ENCODE measurements at regions not wholly inside any gene's neighbourhood (a gene's known extent, or its start where the extent isn't known, plus 50 kb on each side); places are given as distances from the start of the nearest gene placed in this dataset.

DNA sequence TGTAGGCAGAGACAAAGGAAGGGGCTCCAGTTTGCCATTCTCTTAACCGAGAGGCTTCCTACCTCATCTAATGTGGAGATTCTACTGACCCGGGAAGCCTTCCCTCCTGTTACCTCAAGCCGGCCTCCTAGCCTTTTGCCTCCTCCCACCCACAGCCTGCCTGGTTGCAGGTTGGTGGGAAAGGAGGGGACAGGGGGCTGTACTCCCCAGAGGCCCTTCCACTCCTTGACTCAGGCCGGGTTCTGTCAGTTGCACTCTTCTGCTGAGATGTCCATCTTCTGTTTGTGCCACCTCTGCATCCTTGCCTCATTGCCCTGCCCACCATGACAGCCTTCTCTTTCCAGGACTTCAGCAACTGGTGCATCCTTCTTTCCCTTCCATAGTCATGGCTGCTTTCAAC lies 98.0 kb upstream of the SLC44A3 start:
- no peak overlapping the region for H3K4me3 ChIP-seq (ENCODE audit: low read depth in 1 of 3, low read length in 3 of 3)
- H3K9ac ChIP-seq (ENCODE audit: low read depth in 1 of 2, low read length in 2 of 2), result no peak overlapping the region
- H3K36me3 ChIP-seq (ENCODE audit: control insufficient read depth in 4 of 4, insufficient read depth in 3 of 4, low read depth in 1 of 4, low read length in 3 of 4), result no peaks in the 10 kb centered on the region
- no peaks in the 10 kb centered on the region for H3K9me3 ChIP-seq (ENCODE audit: control insufficient read depth in 4 of 4, low read length in 3 of 4)
- no peaks in the 10 kb centered on the region for H3K4me1 ChIP-seq (ENCODE audit: control insufficient read depth in 4 of 4, insufficient read depth in 4 of 4, low read length in 3 of 4)
- no peaks in the 10 kb centered on the region for H3K27me3 ChIP-seq (ENCODE audit: control insufficient read depth in 4 of 4, insufficient read depth in 4 of 4, low read length in 3 of 4)
- 86% methylated on average over 4 of the region's 4 CpGs for WGBS
- no peak for DNase-seq (ENCODE audit: low spot score)
- TF ChIP-seq SP1 (IDR thresholded peaks at IDR 0.05) (no peak), HNF4G (IDR thresholded peaks at IDR 0.05) (no peak), RAD21 (IDR thresholded peaks at IDR 0.05) (no peak), JUND (IDR thresholded peaks at IDR 0.05) (no peak), TAF1 (conservative IDR thresholded peaks at IDR 0.05) (no peak), RXRA (IDR thresholded peaks at IDR 0.05) (no peak), YY1 (IDR thresholded peaks at IDR 0.05) (no peak), FOXA1 (IDR thresholded peaks at IDR 0.05) (no peak)
- TF ChIP-seq, protein P1, sequence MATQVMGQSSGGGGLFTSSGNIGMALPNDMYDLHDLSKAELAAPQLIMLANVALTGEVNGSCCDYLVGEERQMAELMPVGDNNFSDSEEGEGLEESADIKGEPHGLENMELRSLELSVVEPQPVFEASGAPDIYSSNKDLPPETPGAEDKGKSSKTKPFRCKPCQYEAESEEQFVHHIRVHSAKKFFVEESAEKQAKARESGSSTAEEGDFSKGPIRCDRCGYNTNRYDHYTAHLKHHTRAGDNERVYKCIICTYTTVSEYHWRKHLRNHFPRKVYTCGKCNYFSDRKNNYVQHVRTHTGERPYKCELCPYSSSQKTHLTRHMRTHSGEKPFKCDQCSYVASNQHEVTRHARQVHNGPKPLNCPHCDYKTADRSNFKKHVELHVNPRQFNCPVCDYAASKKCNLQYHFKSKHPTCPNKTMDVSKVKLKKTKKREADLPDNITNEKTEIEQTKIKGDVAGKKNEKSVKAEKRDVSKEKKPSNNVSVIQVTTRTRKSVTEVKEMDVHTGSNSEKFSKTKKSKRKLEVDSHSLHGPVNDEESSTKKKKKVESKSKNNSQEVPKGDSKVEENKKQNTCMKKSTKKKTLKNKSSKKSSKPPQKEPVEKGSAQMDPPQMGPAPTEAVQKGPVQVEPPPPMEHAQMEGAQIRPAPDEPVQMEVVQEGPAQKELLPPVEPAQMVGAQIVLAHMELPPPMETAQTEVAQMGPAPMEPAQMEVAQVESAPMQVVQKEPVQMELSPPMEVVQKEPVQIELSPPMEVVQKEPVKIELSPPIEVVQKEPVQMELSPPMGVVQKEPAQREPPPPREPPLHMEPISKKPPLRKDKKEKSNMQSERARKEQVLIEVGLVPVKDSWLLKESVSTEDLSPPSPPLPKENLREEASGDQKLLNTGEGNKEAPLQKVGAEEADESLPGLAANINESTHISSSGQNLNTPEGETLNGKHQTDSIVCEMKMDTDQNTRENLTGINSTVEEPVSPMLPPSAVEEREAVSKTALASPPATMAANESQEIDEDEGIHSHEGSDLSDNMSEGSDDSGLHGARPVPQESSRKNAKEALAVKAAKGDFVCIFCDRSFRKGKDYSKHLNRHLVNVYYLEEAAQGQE (IDR thresholded peaks at IDR 0.05), result no peak
- TF ChIP-seq, protein P2, sequence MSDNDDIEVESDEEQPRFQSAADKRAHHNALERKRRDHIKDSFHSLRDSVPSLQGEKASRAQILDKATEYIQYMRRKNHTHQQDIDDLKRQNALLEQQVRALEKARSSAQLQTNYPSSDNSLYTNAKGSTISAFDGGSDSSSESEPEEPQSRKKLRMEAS (IDR thresholded peaks at IDR 0.05), result no peak
- H3K27ac ChIP-seq (ENCODE audit: low read depth in 1 of 2, low read length in 2 of 2), result no peak overlapping the region

DNA sequence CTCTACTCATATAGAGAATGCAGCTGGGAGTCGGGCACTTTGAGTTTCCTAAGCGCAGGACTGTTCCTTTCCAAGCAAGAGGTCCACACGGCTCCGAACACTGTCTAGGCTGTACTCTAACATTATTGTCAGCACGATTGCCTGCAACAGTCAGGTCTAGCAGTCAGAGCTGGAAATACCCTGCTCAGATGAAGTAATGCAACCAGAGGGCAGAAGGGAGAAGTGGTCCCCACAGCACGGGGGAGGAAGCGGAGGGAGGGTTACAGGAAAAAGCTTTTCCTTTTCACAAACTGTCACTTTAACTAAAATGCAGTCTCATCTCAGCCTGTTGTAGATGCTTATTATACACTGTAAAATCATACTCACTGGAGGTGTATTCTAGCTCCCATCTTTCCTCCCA lies 98.9 kb upstream of the SLC44A3 start:
- Histone ChIP-seq H3K4me3 (ENCODE audit: low read depth in 1 of 3, low read length in 3 of 3) (no peak overlapping the region), H3K9me3 (ENCODE audit: control insufficient read depth in 4 of 4, low read length in 3 of 4) (no peaks in the 10 kb centered on the region), H3K4me1 (ENCODE audit: control insufficient read depth in 4 of 4, insufficient read depth in 4 of 4, low read length in 3 of 4) (no peaks in the 10 kb centered on the region), H3K36me3 (ENCODE audit: control insufficient read depth in 4 of 4, insufficient read depth in 3 of 4, low read depth in 1 of 4, low read length in 3 of 4) (no peaks in the 10 kb centered on the region), H3K27ac (ENCODE audit: low read depth in 1 of 2, low read length in 2 of 2) (no peak overlapping the region), H3K27me3 (ENCODE audit: control insufficient read depth in 4 of 4, insufficient read depth in 4 of 4, low read length in 3 of 4) (no peaks in the 10 kb centered on the region), H3K9ac (ENCODE audit: low read depth in 1 of 2, low read length in 2 of 2) (no peak overlapping the region)
- no peak for DNase-seq (ENCODE audit: low spot score)
- WGBS, result 77% methylated on average over 7 of the region's 7 CpGs
- TF ChIP-seq, protein P3, sequence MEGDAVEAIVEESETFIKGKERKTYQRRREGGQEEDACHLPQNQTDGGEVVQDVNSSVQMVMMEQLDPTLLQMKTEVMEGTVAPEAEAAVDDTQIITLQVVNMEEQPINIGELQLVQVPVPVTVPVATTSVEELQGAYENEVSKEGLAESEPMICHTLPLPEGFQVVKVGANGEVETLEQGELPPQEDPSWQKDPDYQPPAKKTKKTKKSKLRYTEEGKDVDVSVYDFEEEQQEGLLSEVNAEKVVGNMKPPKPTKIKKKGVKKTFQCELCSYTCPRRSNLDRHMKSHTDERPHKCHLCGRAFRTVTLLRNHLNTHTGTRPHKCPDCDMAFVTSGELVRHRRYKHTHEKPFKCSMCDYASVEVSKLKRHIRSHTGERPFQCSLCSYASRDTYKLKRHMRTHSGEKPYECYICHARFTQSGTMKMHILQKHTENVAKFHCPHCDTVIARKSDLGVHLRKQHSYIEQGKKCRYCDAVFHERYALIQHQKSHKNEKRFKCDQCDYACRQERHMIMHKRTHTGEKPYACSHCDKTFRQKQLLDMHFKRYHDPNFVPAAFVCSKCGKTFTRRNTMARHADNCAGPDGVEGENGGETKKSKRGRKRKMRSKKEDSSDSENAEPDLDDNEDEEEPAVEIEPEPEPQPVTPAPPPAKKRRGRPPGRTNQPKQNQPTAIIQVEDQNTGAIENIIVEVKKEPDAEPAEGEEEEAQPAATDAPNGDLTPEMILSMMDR (IDR thresholded peaks at IDR 0.05; ENCODE audit: low read depth, low read length, missing input control), result no peak
- TF ChIP-seq YY1 (IDR thresholded peaks at IDR 0.05), result no peak
- TF ChIP-seq FOXA1 (IDR thresholded peaks at IDR 0.05), result no peak
- no peak for TF ChIP-seq FOXA2 (IDR thresholded peaks at IDR 0.05)
- no peak for TF ChIP-seq TAF1 (conservative IDR thresholded peaks at IDR 0.05)
- TF ChIP-seq RXRA (IDR thresholded peaks at IDR 0.05), result no peak

Measured in liver (tissue), 8 donors.